ENCODE measurements at regions not wholly inside any gene's neighbourhood (a gene's known extent, or its start where the extent isn't known, plus 50 kb on each side); places are given as distances from the start of the nearest gene placed in this dataset.

DNA sequence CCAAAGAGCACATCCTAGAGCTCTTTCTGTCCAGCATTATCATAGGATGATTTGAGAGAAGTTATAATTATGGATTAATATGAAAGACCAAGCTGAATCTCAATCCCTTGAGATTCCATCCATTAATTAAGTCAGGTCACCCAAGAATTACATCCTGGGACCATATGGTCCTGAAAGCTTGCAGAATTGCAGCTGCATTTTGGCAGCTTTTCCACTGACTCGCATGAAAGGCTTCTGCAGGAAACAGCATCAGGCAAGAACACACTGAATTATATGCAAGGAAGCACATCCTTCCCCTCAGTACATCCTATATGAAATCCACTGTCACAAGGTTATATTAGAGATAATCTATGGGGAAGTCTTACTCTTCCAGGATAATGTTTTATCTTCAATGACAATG, 109.1 kb upstream of the CTNND2 start:
- Histone ChIP-seq H3K79me2 (no peaks in the 10 kb centered on the region), H3K9me2 (replicated peaks; ENCODE audit: insufficient read depth) (no peaks in the 10 kb centered on the region), H2AFZ (no peak overlapping the region), H3K36me3 (replicated peaks; ENCODE audit: insufficient read depth, low read depth) (no peaks in the 10 kb centered on the region), H3K4me3 (no peak overlapping the region), H4K20me1 (ENCODE audit: insufficient read depth, poor library complexity, severe bottlenecking) (no peaks in the 10 kb centered on the region), H3K4me2 (no peak overlapping the region), H3K4me1 (ENCODE audit: insufficient read depth) (no peaks in the 10 kb centered on the region), H3K9me3 (ENCODE audit: low read depth) (no peaks in the 10 kb centered on the region), H3K27ac (no peak overlapping the region), H3K27me3 (no peaks in the 10 kb centered on the region)
- 92% methylated on average over 1 of the region's 1 CpG for WGBS (ENCODE audit: low lambda C conversion rate, missing lambda C conversion rate)
- TF ChIP-seq, protein P1, sequence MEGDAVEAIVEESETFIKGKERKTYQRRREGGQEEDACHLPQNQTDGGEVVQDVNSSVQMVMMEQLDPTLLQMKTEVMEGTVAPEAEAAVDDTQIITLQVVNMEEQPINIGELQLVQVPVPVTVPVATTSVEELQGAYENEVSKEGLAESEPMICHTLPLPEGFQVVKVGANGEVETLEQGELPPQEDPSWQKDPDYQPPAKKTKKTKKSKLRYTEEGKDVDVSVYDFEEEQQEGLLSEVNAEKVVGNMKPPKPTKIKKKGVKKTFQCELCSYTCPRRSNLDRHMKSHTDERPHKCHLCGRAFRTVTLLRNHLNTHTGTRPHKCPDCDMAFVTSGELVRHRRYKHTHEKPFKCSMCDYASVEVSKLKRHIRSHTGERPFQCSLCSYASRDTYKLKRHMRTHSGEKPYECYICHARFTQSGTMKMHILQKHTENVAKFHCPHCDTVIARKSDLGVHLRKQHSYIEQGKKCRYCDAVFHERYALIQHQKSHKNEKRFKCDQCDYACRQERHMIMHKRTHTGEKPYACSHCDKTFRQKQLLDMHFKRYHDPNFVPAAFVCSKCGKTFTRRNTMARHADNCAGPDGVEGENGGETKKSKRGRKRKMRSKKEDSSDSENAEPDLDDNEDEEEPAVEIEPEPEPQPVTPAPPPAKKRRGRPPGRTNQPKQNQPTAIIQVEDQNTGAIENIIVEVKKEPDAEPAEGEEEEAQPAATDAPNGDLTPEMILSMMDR (IDR thresholded peaks at IDR 0.05; ENCODE audit: poor library complexity), result no peak
- TF ChIP-seq EZH2phosphoT487 (IDR thresholded peaks at IDR 0.05; ENCODE audit: low read depth, severe bottlenecking, unreplicated experiment), result no peak
- TF ChIP-seq EZH2 (IDR thresholded peaks at IDR 0.05; ENCODE audit: borderline replicate concordance), result no peak
- no peak for DNase-seq (ENCODE audit: low spot score)

DNA sequence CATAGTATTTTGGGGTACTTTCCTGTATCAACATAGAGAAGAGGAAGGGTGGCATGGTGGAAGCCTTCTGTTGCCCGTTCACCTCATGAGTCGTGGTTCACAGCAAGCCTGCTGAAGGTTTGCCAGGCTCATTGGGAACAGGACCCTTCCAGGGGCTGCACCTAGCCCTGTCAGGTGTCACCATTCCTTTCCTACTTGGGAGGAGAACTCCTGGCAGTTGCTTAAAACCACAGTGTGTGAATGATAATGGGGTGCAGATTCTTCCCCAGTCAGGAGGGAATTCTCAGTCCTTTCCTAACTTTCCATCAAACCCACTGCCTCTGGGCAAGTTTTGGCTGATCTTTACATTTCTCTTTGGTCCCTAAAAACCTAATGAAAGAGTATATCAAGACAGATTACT, 99.4 kb upstream of the CTNND2 start:
- Histone ChIP-seq H3K27ac (no peak overlapping the region), H3K4me2 (no peak overlapping the region), H3K4me3 (no peak overlapping the region), H3K9me3 (ENCODE audit: low read depth) (no peaks in the 10 kb centered on the region), H3K4me1 (ENCODE audit: insufficient read depth) (no peaks in the 10 kb centered on the region), H4K20me1 (ENCODE audit: insufficient read depth, poor library complexity, severe bottlenecking) (no peaks in the 10 kb centered on the region), H3K79me2 (no peaks in the 10 kb centered on the region), H2AFZ (no peak overlapping the region), H3K27me3 (no peaks in the 10 kb centered on the region), H3K9me2 (replicated peaks; ENCODE audit: insufficient read depth) (no peaks in the 10 kb centered on the region), H3K36me3 (replicated peaks; ENCODE audit: insufficient read depth, low read depth) (no peaks in the 10 kb centered on the region)
- WGBS (ENCODE audit: low lambda C conversion rate, missing lambda C conversion rate), result 90% methylated on average over 2 of the region's 2 CpGs
- TF ChIP-seq EZH2 (IDR thresholded peaks at IDR 0.05; ENCODE audit: borderline replicate concordance), result no peak
- TF ChIP-seq, protein P1 (IDR thresholded peaks at IDR 0.05; ENCODE audit: poor library complexity), result no peak
- no peak for TF ChIP-seq EZH2phosphoT487 (IDR thresholded peaks at IDR 0.05; ENCODE audit: low read depth, severe bottlenecking, unreplicated experiment)
- no peak for DNase-seq (ENCODE audit: low spot score)

DNA sequence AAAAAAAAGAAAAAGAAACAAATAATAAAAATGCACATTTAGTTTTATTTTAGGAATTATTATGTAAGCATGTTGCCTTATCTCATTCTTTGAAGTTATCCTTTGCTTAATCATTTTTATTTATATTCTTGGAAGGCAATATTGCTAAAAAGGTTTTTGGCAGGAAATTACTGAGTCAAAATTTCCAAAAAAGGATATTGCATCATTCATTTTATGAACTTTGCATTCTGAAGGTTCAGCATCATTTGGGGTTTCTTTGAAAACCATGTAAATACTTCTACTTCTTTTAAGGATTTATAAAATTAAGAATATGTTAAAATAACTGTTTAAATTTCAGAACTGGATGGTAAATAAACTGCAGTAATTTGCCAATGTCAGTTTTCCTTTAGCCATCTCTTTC, 94.2 kb upstream of the CTNND2 start:
- H4K20me1 ChIP-seq (ENCODE audit: insufficient read depth, poor library complexity, severe bottlenecking), result no peaks in the 10 kb centered on the region
- no peak overlapping the region for H3K4me2 ChIP-seq
- H3K4me1 ChIP-seq (ENCODE audit: insufficient read depth), result no peaks in the 10 kb centered on the region
- no peaks in the 10 kb centered on the region for H3K27me3 ChIP-seq
- no peak overlapping the region for H2AFZ ChIP-seq
- no peak overlapping the region for H3K27ac ChIP-seq
- DNase-seq (ENCODE audit: low spot score), result no peak
- TF ChIP-seq EZH2phosphoT487 (IDR thresholded peaks at IDR 0.05; ENCODE audit: low read depth, severe bottlenecking, unreplicated experiment), result no peak
- TF ChIP-seq EZH2 (IDR thresholded peaks at IDR 0.05; ENCODE audit: borderline replicate concordance), result no peak
- TF ChIP-seq, protein P1 (IDR thresholded peaks at IDR 0.05; ENCODE audit: poor library complexity), result no peak
- H3K79me2 ChIP-seq, result no peaks in the 10 kb centered on the region
- H3K36me3 ChIP-seq (replicated peaks; ENCODE audit: insufficient read depth, low read depth), result no peaks in the 10 kb centered on the region
- no peaks in the 10 kb centered on the region for H3K9me3 ChIP-seq (ENCODE audit: low read depth)
- no peak overlapping the region for H3K4me3 ChIP-seq
- no peaks in the 10 kb centered on the region for H3K9me2 ChIP-seq (replicated peaks; ENCODE audit: insufficient read depth)

DNA sequence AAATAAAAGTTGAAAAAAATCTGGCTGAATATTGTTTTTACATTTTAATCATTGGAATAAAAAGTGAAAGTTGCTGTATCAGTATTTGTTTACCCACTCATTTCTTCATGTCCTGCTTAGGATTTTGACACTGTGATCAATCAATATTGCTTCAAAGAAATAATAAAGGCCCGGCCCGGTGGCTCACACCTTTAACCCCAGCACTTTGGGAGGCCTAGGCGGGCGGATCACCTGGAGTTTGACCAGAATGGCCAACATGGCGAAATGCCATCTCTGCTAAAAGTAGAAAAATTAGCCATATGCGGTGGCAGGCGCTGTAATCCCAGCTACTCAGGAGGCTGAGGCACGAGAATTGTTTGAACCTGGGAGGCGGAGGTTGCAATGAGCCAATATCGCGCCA, 93.7 kb upstream of the CTNND2 start:
- H3K27ac ChIP-seq, result no peak overlapping the region
- no peak for TF ChIP-seq EZH2phosphoT487 (IDR thresholded peaks at IDR 0.05; ENCODE audit: low read depth, severe bottlenecking, unreplicated experiment)
- TF ChIP-seq, protein P1 (IDR thresholded peaks at IDR 0.05; ENCODE audit: poor library complexity), result no peak
- no peak for TF ChIP-seq EZH2 (IDR thresholded peaks at IDR 0.05; ENCODE audit: borderline replicate concordance)
- H3K27me3 ChIP-seq, result no peaks in the 10 kb centered on the region
- DNase-seq (ENCODE audit: low spot score), result no peak
- no peaks in the 10 kb centered on the region for H3K79me2 ChIP-seq
- no peaks in the 10 kb centered on the region for H3K4me1 ChIP-seq (ENCODE audit: insufficient read depth)
- 97% methylated on average over 10 of the region's 11 CpGs for WGBS (ENCODE audit: low lambda C conversion rate, missing lambda C conversion rate)
- no peak overlapping the region for H3K4me2 ChIP-seq
- H3K4me3 ChIP-seq, result no peak overlapping the region
- H3K36me3 ChIP-seq (replicated peaks; ENCODE audit: insufficient read depth, low read depth), result no peaks in the 10 kb centered on the region
- H4K20me1 ChIP-seq (ENCODE audit: insufficient read depth, poor library complexity, severe bottlenecking), result no peaks in the 10 kb centered on the region
- no peaks in the 10 kb centered on the region for H3K9me3 ChIP-seq (ENCODE audit: low read depth)
- no peak overlapping the region for H2AFZ ChIP-seq
- H3K9me2 ChIP-seq (replicated peaks; ENCODE audit: insufficient read depth), result no peaks in the 10 kb centered on the region

Data from hepatocyte (in vitro differentiated cells).